ENCODE measurements at regions not wholly inside any gene's neighbourhood (a gene's known extent, or its start where the extent isn't known, plus 50 kb on each side); places are given as distances from the start of the nearest gene placed in this dataset.

DNA sequence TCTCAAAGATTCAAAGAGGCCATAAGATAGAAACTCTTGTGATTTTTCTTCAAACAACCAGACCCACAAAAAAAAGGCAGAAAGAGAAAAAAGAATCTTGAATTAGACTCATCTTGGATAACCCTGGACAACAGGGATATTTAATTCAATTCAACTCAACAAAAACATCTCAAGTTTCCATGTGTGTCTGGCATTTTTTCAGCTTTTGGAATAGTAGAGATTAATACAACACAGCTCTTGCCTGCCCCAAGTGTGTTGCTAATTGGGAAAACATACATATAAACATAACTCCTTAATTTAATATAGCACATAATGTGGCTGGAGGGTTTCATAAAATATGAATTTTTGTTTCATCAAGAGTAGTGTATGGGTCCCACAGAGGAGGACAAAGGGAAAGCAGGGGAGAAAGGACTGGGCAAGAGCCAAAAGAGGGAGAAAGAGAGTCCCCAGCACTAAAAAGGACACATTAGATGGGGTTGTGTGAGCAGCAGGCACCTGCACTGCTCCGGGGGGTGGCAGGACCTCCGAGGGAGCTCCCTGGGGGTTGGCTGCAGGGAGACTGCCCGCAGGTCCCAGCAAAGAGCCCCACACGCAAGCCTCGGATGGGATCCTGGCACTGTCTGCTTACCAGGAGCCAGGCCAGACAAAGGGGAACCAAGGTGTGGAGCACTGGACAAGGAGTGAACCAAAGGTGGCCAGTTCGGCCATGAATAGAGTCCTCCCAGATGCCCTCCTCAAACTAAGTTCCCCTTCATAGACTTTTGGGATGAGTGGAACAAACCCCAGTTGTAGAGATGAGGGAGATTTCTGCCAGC is 65.6 kb upstream of the TMEM72 start:
- DNase-seq, result no peak
- no peaks in the 10 kb centered on the region for H3K36me3 Mint-ChIP-seq (ENCODE audit: unreplicated experiment)
- H3K4me3 Mint-ChIP-seq (ENCODE audit: unreplicated experiment), result no peak overlapping the region
- H3K27me3 Mint-ChIP-seq (ENCODE audit: unreplicated experiment), result peaks cover 2% of the 10 kb centered on the region
- peaks cover 2% of the 10 kb centered on the region for H3K9me3 Mint-ChIP-seq (ENCODE audit: unreplicated experiment)
- TF ChIP-seq, protein P1, sequence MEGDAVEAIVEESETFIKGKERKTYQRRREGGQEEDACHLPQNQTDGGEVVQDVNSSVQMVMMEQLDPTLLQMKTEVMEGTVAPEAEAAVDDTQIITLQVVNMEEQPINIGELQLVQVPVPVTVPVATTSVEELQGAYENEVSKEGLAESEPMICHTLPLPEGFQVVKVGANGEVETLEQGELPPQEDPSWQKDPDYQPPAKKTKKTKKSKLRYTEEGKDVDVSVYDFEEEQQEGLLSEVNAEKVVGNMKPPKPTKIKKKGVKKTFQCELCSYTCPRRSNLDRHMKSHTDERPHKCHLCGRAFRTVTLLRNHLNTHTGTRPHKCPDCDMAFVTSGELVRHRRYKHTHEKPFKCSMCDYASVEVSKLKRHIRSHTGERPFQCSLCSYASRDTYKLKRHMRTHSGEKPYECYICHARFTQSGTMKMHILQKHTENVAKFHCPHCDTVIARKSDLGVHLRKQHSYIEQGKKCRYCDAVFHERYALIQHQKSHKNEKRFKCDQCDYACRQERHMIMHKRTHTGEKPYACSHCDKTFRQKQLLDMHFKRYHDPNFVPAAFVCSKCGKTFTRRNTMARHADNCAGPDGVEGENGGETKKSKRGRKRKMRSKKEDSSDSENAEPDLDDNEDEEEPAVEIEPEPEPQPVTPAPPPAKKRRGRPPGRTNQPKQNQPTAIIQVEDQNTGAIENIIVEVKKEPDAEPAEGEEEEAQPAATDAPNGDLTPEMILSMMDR (IDR thresholded peaks at IDR 0.05; ENCODE audit: partially characterized antibody, unreplicated experiment), result no peak
- H3K4me1 Mint-ChIP-seq (ENCODE audit: low read depth, unreplicated experiment), result no peaks in the 10 kb centered on the region
- no peak overlapping the region for H3K27ac Mint-ChIP-seq (ENCODE audit: unreplicated experiment)

DNA sequence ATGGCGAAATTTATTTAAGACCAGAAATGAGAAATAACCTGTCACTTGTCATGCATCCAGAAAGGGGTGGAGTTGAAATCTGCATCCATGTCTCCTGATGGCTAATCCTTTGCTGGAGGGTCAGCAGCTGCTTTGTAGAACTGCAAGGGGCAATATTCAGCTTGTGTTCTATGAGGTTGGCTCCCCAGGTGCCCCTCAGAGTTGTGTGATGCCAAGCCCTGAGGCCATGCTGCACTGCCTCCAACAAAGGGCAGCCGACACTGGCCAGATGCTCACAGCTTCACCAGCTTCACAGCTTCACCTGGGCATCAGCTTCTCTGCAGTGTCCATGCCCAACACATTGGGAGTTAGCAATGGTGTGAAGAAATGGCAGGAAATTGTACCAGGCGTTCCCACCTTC is 64.0 kb upstream of the TMEM72 start:
- no peak overlapping the region for H3K4me3 Mint-ChIP-seq (ENCODE audit: unreplicated experiment)
- TF ChIP-seq, protein P1 (IDR thresholded peaks at IDR 0.05; ENCODE audit: partially characterized antibody, unreplicated experiment), result no peak
- peaks cover 2% of the 10 kb centered on the region for H3K27me3 Mint-ChIP-seq (ENCODE audit: unreplicated experiment)
- no peak for DNase-seq
- no peak overlapping the region for H3K27ac Mint-ChIP-seq (ENCODE audit: unreplicated experiment)
- no peaks in the 10 kb centered on the region for H3K4me1 Mint-ChIP-seq (ENCODE audit: low read depth, unreplicated experiment)
- H3K9me3 Mint-ChIP-seq (ENCODE audit: unreplicated experiment), result peaks cover 2% of the 10 kb centered on the region
- H3K36me3 Mint-ChIP-seq (ENCODE audit: unreplicated experiment), result no peaks in the 10 kb centered on the region

DNA sequence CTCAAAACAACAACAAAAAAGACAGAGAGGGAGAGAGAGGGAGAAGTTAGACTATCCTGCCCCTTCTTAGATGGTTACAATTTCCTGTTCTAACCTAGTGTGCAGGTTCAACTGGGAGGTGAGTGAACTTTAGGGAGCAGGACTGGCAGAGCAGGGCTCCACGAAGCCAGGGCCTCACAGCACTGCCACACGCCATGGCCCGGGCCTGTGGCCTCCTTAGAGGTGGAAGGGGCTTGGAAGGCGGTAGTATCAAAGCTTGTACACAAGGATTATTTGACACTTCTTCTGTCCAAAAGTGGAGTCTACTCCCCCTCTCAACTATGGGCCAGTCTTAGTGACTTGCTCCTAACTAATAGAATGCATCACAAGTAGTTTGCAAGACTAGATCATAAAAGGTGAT is 62.9 kb upstream of the TMEM72 start:
- Mint-ChIP-seq H3K4me3 (ENCODE audit: unreplicated experiment) (no peak overlapping the region), H3K36me3 (ENCODE audit: unreplicated experiment) (no peaks in the 10 kb centered on the region), H3K27me3 (ENCODE audit: unreplicated experiment) (peaks cover 2% of the 10 kb centered on the region), H3K27ac (ENCODE audit: unreplicated experiment) (no peak overlapping the region), H3K4me1 (ENCODE audit: low read depth, unreplicated experiment) (no peaks in the 10 kb centered on the region), H3K9me3 (ENCODE audit: unreplicated experiment) (peaks cover 2% of the 10 kb centered on the region)
- TF ChIP-seq, protein P1 (IDR thresholded peaks at IDR 0.05; ENCODE audit: partially characterized antibody, unreplicated experiment), result no peak
- DNase-seq, result no peak

GRCh38 chr10:44849936-44850335 is 61.2 kb upstream of the TMEM72 start:
- TF ChIP-seq, protein P1 (IDR thresholded peaks at IDR 0.05; ENCODE audit: partially characterized antibody, unreplicated experiment), result no peak
- peaks cover 2% of the 10 kb centered on the region for H3K9me3 Mint-ChIP-seq (ENCODE audit: unreplicated experiment)
- no peak for DNase-seq
- H3K4me1 Mint-ChIP-seq (ENCODE audit: low read depth, unreplicated experiment), result no peaks in the 10 kb centered on the region
- peaks cover 2% of the 10 kb centered on the region for H3K27me3 Mint-ChIP-seq (ENCODE audit: unreplicated experiment)
- H3K36me3 Mint-ChIP-seq (ENCODE audit: unreplicated experiment), result no peaks in the 10 kb centered on the region
- H3K4me3 Mint-ChIP-seq (ENCODE audit: unreplicated experiment), result no peak overlapping the region
- no peak overlapping the region for H3K27ac Mint-ChIP-seq (ENCODE audit: unreplicated experiment)

- no peak for DNase-seq
- TF ChIP-seq, protein P1 (IDR thresholded peaks at IDR 0.05; ENCODE audit: partially characterized antibody, unreplicated experiment), result no peak
- no peak overlapping the region for H3K4me3 Mint-ChIP-seq (ENCODE audit: unreplicated experiment)
- no peaks in the 10 kb centered on the region for H3K4me1 Mint-ChIP-seq (ENCODE audit: low read depth, unreplicated experiment)
- peaks cover 2% of the 10 kb centered on the region for H3K27me3 Mint-ChIP-seq (ENCODE audit: unreplicated experiment)
- H3K27ac Mint-ChIP-seq (ENCODE audit: unreplicated experiment), result no peak overlapping the region
- H3K9me3 Mint-ChIP-seq (ENCODE audit: unreplicated experiment), result no peaks in the 10 kb centered on the region
- H3K36me3 Mint-ChIP-seq (ENCODE audit: unreplicated experiment), result no peaks in the 10 kb centered on the region
Observed at GRCh38 chr10:44850356-44850934, 60.7 kb upstream of the TMEM72 start.

Measured in glutamatergic neuron (in vitro differentiated cells).